CD1c-positive myeloid dendritic cell (primary cell): ENCODE measurements at regions not wholly inside any gene's neighbourhood (a gene's known extent, or its start where the extent isn't known, plus 50 kb on each side); places are given as distances from the start of the nearest gene placed in this dataset.
"Not testable (repeated sequence)": the region's sequence is repeated elsewhere in the genome, so short reads cannot be mapped to it uniquely, and the experiment has no call there.

Experiments used
- DNase-seq: peaks from one replicate; pipeline ENCODE4 v3.0.0-alpha.2; 2016; ENCODE audit errors: extremely low spot score

DNA sequence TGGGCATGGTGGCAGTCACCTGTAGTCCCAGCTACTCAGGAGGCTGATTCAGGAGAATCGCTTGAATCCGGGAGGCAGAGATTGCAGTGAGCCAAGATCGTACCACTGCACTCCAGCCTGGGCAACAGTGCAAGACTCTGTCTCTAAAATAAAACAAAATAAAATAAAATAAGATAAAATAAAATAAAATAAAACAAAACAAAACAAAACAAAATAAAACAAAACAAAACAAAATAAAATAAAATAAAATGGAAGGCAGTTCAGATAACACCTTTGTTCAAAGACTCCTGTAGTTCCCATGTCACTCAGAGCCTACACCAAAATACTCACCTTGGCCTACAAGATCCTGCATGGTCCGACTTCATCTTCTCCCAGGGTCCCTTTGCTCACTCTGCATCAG is 61.3 kb downstream of the SYF2 start:
- not testable (repeated sequence) for DNase-seq

DNA sequence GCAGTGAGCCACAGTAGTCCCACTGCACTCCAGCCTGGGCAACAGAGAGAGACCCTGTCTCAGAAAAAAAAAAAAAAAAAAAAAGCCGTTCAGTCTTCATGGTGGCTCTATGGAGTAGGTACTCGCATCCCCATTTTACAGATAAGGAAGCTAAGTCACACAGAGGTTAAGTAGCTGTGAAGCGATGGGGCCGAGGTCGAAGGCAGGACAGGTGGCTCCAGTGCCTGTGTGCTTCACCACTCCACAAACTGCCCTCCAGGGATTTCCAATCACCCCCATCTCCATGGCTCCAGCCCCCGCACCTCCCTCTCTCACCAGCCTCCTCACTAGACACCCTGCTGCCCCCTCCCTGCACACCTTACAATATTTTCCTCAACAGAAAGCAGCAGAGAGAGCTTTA is 61.9 kb downstream of the SYF2 start:
- no peak for DNase-seq

DNA sequence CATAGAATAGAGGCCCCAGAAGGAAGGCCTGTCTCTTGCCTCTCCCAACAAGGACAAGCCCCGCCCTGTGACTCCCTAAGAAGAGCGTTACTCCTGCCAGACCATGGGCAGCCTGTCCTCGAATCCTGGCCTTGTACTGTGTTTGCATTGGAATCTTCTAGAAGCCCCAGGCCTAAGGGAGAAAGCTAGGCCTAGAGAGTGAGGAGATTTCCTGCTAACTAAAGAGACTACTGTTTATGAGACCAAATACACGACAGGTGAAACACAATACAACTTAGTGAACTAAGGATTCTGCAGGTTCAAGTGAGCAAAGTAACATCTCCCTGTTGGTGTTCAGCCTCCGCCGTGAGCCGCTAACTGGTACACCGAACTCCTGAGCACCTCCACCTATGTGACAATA is 62.7 kb downstream of the SYF2 start:
- DNase-seq, result no peak

DNA sequence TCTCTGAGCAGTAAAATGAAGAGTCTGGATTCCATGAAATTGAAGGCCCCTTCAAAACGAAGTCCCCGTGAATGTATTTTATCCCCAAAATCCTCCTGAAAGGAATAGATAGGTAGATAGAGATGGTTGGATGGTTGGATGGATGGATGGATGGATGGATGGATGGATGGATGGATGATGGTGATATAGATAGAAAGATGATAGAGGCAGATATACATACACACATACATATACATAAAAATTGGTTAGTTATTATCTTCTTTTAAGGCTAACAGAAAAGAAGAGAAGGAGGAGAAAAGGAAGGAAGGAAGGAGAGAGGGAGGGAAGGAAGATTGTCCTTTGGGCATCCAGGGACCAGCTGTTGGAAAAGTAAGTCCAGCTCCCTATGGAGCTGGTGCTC is 63.1 kb downstream of the SYF2 start:
- DNase-seq, result no peak

DNA sequence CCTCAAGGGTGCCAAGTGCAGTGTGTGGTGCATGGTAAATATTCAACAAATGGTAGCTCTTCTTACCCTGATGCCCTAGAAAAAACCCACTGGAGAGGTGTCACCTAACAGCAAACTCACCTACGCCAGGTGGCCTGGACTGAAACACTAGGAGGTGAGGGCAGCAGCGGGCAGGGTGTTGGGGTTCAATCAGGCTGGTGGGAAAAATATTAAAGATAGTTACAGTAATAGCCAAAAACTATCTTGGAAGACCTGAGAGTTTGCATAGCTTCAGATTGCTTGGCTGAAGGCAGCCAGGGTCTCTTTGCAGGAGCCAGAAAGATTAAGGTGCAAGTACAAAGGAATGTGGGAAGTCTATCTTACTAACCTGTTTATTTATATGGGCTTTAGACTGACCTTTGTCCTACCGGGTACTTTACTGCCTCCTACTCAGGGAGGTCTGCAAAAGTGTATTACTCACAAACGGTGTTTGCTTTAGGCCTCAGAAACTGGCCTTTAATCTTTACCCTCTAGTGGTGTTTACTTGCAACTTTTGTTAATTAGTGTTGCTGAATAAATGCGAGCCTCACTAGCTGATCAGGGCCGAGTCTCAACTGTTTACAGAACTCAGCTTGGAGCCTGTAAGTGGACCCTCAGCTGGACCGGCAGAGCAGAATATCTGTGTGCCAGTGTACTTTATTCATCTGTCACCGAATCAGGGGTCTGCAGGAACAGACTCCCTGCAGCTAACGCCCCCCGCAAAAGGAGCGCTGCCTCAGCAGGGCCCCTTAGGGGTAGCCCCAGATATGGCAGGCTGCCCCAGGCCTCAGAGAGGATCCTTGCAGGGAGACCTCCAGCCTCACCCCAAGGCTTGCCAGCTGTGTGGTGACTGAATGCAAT is 63.9 kb downstream of the SYF2 start:
- no peak for DNase-seq

DNA sequence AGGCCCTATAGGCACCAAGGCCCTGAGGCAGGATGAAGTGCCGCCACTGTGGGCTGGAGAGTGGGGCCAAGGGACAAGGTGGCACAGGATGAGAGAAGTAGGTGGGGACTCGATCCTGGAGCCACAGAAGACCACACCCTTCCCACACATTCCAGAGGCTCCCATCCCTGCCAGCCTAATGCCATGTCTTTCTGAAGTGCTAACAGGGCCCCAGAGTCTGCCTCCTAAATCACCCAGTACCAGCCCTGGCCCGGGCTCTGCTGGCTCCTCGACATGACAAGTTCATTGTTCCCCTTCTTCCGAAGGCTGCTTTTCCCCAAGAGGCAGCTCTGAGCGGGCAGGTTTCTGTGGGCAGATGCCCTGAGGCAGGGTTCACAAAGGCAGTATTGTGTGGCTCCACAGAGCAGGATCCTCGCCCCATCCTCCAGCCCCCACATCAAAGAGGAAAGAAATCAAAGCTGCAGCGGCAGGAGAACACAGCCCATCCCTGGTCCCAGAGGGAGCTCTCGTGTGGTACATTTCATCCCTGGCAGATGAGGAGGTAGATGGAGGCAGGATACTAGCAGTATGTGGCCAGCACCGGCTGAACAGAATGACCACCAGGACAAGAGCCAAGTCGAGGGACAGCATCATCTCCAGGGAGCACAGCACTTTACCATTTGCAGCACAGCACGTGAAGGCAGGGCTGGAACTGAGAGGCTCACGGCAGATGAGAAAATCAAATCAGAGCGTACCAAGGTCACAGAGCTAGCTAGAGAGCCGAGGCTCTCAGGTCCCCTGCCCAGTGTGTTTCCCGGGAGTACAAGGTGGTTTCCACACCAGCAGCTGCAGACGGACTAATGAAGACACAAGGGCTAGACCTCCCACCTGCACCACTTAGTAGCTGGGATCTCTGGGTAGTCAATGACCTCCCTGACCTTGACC is 64.8 kb downstream of the SYF2 start:
- no peak for DNase-seq

DNA sequence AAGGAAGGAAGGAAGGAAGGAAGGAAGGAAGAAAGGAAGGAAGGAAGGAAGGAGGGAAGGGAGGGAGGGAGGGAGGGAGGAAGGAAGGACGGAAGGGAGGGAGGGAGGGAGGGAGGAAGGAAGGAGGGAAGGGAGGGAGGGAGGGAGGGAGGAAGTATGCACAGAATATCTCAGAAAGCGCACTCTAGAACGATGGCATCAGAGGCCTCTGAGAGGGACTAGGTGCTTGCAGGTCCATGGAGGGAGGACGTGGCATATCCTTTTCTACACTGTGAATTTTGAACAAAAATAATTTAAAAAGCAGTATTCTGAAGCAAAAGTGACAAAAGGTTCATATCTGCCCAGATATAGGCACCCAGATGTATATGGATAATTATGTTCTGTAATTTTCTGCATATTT is 65.5 kb downstream of the SYF2 start:
- no peak for DNase-seq

DNA sequence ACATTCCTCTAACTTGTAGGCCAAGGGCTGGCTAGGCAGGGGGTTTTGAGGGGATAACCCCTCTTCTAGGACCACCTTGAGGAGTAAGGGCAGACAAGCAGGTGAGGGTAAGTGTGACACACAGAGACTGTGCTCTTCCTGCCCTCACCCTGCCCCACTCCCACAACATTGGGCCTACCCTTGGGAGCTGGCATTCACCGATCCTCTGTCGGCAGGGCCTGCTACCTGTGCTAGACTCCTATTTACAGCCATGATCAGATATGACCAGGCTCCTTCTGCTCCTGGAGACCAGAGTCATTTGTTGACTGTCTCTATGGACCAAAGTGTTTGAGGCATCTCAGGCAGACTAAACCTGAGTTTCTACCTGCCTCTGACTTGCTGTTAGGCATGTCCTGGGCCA is 68.3 kb downstream of the SYF2 start:
- DNase-seq, result no peak

DNA sequence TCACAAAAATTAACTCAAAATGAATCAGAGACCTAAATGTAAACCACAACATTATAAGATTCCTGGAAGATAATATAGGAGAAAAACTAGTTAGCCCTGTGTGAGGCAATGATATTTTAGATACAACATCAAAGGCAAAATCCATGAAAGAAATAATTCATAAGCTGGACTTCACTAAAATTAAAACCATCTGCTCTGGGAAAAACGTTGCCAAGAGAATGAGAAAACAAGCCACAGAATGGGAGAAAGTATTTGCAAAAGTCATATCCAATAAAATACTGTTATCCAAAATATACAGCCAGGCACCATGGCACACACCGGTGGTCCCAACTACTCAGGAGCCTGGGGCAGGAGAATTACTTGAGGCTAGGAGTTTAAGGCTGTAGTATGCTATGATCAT is 70.3 kb downstream of the SYF2 start:
- no peak for DNase-seq

DNA sequence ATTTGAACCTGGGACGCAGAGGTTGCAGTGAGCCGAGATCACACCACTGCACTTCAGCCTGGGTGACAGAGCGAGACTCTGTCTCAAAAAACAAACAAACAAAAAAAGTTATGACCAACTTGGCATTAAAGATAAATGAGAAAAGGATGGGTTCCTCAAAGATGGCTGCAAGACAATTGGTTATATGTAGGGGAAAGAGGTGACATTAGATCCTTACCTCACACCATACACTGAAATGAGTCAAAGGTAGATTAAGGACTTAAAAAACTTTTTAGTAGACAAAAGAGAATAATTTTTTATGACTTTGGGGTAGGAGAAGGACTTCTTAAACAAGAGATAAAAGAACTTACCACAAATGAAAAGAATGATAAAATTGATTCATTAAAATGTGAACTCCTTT is 74.5 kb downstream of the SYF2 start:
- no peak for DNase-seq

DNA sequence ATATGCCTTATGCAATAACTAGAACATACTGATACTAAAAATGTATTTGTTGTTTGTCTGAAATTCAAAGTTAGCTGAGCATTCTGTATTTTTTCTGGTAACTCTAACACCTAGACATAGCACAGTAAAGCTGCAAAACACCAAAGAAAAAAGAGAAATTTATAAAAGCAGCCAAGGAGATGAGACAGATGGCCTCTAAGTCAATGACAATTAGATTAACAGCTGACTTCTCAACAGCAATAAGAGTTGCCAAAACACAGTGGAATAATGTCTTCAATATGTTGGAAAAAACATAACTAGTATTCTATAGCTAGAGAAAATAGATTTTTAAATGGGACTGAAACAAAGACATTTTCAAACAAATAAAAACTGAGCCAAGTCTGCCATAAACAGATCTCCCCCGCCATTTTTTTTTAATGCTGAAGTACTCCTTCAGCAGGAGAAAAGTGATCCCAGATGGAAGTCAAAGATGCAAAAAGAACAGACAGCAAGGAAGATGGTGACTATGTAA is 81.3 kb downstream of the SYF2 start:
- no peak for DNase-seq

DNA sequence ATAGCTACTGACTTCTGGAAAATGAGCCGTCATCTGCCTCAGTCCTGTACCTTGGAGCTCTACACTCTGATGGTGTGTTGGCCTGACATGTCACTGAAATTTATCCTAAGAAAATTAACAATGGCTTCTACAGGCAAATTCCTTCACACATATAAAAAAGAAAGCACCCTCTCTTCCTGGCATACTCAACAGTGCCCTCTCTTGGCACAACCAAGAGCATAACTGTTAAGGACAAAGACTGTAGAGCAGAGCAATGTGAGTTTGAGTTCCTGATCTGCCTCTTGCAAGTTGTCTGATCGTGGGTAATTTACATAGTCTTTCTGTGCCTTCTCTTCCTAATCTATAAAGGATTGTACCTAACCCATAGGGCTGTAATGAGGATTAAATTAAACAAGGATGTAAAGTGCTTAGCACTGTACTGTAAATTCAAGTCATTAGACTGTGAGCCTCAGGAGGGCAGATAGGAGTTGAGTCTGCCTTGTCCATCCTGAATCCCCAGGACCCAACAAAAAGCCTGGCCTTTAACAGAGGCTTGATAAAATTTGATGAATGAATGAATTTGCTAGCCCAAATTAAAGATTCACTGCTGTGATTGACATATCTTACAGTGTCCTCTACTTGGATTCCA is 83.5 kb downstream of the SYF2 start:
- peak; percentile 46 for DNase-seq

DNA sequence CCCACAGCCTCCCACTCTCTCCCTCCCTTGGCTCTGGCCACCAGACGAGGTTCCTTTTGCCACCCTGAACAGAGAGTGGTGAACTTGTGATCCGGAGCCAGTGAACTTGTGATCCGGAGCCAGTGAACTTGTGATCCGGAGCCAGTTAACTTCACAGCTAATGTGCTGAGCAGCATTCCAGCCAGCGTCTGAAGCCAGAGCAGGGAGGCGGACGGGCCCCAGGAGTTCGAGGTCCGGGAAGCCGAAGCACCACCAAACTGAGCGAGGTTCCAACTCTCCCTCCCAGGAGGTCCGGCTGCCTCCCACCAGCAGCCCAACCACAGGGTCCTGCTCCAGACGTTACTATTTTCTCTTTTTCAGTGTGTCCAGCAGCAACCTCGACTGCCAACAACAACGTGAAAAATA is 85.8 kb downstream of the SYF2 start:
- no peak for DNase-seq

DNA sequence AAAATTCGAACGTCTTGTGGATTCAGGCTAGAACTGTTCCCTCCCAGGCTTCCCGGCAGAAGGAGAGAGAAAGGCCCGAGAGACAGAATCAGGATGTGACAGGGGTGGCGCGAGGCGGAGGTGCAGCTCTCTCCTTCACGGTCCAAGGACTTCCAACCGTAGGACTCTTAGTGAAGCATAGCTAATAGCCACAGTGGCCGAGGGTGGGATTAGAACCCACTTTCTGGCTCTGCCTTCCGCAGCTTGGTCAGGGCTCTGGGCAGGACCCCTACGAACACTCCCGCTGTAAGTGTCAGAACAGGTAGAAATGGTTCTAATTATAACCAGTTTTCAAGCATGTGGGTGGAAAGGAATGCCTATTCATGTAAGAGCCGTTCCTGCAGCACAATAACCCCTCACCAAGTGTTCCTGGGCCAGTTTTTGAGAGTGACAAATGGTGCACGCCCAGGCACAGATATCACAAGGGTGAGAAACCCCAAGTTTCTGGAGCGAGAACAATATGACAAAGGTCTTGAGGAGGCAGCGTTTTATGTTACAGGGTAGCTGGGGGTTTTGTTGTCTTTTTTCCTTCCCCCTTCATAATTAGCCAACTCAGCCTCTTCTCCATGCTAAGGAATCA is 86.4 kb downstream of the SYF2 start:
- no peak for DNase-seq

DNA sequence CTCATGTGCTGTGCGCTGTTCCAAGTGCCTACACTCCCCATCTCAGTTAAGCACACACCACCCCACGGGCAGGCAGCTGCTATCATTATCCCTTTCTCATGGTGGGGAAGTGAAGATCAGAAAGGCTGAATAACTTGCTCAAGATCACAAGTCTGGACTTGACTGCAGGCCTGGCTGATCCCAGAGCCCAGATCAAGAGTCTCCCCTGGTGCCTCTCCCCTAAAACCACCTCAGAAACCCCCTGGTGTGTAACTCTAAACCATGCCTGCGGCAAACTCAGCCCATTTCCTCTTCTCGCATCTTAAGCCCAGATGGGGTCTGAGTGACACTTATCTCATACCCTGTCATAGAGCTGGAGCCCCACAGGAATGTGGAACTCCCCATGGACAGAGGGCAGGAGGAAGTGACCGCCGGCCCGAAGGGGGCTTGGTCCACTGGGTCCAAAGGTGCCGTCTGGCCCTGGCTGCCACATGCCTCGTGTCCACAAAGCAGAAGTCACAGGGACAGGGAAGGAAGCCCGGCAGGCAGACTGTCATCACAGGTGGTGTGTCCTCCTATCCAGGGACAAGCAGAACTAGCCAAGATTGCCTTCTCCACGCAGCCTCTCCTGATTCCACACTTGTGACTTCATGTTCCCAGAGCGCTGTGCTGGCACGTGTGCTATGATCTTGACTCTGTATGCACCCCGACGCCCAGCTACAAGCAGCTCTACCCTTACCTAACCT is 92.1 kb downstream of the SYF2 start:
- peak; percentile 78 for DNase-seq

DNA sequence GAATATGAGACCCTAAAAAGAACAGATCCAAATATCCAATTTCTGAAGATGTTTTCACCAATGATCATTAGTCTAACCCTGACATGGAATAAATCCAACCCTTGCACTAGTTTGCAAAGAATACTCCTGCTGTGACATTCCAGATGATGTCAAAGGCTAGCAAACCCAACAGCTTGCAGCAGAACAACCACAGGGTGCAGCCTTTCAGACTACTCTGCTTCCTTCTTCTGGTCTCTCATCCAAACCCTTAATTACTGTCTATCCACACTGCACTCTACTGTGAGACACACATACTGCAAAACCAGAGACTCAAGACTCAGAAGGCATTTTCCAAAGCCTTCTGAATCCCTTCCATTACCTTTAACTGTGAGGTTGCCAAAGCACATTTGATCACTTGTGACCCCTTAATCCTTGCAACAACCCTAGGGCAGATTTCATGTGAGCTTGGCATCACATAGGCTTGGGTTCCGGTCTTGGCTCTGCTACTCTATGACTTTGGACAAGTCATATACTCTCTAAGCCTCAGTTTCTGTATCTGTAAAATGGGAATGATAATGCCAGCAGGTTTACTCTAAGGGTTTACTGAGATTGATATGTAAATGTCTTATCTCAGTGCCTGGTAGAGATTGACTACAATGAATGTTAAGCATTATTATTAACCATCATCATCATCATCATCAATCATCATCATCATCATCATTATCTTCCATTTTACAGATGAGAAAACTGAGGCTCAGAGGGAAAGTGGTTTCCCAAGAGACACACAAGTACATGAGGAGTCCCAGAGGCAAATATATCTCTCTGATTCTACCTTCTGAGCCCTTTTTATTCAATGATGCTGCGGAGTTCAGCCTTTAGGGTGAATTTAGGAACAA is 94.5 kb downstream of the SYF2 start:
- DNase-seq, result no peak

DNA sequence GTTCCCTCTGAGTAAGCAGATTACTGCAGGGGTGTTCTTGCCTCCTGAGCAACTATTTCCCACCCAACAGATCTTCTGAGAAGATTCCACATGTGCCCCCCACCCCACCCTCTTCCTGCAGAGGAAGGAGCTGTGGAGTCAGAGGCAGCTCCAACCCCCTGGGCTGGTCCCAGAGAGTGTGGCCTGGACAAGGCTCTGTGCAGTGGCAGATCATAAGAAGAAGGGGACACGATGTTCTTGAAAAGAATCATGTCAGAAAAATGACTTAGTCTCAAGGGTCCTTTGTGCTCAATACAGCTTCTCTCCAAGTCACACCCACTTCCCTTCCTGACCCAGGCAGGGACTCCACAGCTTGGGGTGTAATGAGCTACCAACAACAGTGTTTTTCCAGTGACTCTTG is 95.2 kb downstream of the SYF2 start:
- DNase-seq, result no peak

DNA sequence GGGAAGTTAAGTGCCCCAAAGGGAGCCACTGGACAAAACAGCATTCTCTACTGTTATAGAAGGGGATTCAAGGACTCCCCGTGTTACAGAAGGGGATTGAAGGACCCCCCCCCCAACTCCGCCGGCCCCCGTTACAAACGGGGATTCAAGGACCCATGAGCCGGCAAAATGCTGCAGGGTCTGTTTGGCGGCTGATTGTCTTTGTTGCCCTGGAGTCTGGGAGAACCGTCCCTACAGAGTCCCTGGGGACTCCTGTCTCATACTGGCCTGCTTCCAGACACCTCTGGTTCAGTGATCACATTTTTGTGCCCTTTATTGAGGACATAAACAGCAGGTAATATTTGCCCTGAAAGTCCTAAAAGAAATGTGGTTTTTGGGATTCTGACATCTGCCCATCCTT is 96.4 kb downstream of the SYF2 start:
- no peak for DNase-seq

DNA sequence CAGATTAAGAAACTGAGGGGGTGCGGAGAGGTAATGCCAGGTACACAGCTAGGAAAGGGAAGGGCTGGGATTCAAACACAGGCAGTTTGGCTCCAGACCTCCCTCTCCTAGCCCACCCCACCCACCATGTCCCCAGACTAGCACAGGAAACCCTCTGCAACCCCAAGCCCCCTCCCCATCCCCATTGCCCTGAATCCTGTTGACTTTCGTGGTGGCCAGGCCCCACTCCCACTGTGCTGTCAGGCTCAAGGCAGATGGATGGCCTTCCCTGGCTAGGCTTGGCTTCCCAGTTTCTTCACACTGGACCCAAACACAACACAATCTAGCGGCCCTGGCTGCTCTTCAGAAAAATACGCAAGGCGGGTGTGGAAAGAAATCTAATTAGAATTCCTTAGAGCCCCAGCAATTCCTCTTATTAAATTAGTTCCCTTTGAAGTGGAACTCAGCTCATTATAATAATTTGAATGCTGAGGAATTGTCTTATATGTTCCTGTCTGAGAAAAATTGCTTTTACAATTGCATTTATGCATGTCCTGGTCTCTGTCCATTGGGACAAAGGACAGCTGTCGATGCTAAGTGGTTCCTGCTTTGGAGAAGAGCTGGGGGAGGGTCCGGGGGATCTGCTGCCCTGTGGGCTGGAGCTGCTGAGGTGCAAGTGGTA is 97.4 kb downstream of the SYF2 start:
- DNase-seq, result no peak

DNA sequence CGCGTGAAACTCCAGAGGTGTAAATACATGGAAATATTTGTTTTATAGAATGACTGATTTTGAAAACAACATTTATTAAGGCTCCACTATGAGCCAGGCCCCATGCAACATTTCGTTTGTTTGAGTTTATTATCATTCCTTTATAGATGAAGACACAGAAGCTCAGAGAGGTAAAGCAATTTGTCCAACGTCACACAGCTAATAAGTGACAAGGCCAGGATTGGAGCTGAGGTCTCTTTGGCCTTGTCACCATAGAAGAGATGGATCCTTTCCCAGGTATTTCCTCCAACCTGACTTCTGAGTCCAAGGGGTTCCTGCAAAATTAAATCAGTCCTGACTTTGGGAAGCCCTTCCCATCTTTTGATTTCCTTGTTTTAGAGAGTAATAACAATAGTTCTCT is 98.0 kb downstream of the SYF2 start:
- DNase-seq, result no peak
